Pulmonary artery endothelial cell (primary cell): ENCODE measurements at regions not wholly inside any gene's neighbourhood (a gene's known extent, or its start where the extent isn't known, plus 50 kb on each side); places are given as distances from the start of the nearest gene placed in this dataset.

Experiments
- DNase-seq: peaks from one replicate; pipeline ENCODE4 v3.0.0-alpha.2; 2011; ENCODE audit warnings: low read depth, low spot score

DNA sequence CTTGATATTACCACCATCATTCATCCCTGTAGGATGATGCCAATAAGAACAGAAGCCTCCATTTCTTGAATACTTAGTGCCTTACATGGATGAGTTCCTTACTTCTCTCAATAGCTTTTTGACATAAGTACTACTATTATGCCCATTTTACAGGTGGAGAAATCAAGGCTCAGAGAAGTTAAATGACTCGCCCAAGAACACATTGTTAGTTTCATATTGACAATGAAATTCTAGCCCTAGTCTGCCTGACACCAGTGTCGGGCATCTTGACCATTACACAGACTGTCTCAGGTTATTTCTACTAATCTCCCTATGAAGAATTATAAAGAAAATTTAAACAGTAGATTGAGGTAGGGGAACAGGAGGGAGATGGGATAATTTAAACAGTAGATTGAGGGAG, 52.5 kb upstream of the ARL8B start:
- no peak for DNase-seq

DNA sequence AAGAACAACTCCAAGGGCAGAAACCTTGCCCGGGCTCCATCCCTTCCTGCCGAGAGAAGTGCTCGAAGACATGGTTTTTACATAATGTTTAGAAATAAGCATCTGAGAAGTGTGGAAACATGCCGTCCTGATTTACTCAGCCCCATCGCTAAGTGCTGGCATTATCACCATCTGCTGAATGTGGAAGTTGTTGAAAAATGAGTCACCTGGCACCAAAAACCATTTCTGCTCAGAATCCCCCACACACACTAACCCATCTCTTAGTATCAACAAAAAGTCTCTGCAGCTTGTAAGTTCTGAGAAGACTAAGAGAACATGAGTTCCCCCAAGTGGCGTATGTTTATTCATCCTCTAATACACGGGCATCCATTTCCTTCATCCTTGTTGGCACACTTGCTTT, 51.0 kb upstream of the ARL8B start:
- DNase-seq: no peak

GRCh38 chr3:5072100-5072816, 49.8 kb upstream of the ARL8B start:
- DNase-seq: no peak
